CD8-positive, alpha-beta memory T cell (primary cell): ENCODE measurements at regions not wholly inside any gene's neighbourhood (a gene's known extent, or its start where the extent isn't known, plus 50 kb on each side); places are given as distances from the start of the nearest gene placed in this dataset.
A peak's percentile ranks its signal among the peaks of the same experiment; 100 is the strongest.

Experiments used
- CTCF ChIA-PET: fragments of 350-600 bp; sonication (Branson Sonifier 250); formaldehyde crosslinking; loops from one replicate; lab custom pipeline; 2021; ENCODE audit warnings: antibody characterized with exemption; lab: Charles Lee
- POLR2A ChIA-PET: fragments of 350-600 bp; sonication (Branson Sonifier 250); formaldehyde crosslinking; loops from one replicate; lab custom pipeline; 2021; ENCODE audit warnings: antibody characterized with exemption; lab: Charles Lee
- DNase-seq, 5 donors: peaks; one replicate each; pipeline versions ENCODE4 v3.0.0 to v3.0.0-alpha.2; 2020 to 2022; ENCODE audit warnings: mixed read lengths in 1 of 5
- H3K27ac ChIP-seq: one replicate; pipeline ENCODE4 v1.7.0; 2013; ENCODE audit warnings: low read depth, mild to moderate bottlenecking, low read length, moderate library complexity
- H3K27me3 ChIP-seq: 2 replicates; pipeline ENCODE4 v1.7.0; 2013; ENCODE audit warnings: low read length, mild to moderate bottlenecking; ENCODE audit not compliant: insufficient read depth, poor library complexity, severe bottlenecking
- H3K36me3 ChIP-seq: 2 replicates; pipeline ENCODE4 v1.7.0; 2013; ENCODE audit warnings: mild to moderate bottlenecking, low read length, moderate library complexity; ENCODE audit not compliant: insufficient read depth
- H3K4me1 ChIP-seq: 2 replicates; pipeline ENCODE4 v1.7.0; 2013; ENCODE audit warnings: mild to moderate bottlenecking, low read length, moderate library complexity; ENCODE audit not compliant: insufficient read depth
- H3K4me3 ChIP-seq: 2 replicates; pipeline ENCODE4 v1.7.0; 2013; ENCODE audit warnings: mild to moderate bottlenecking, low read length
- H3K9me3 ChIP-seq: 2 replicates; pipeline ENCODE4 v1.7.0; 2013; ENCODE audit warnings: mild to moderate bottlenecking, low read length
- H3K27ac Mint-ChIP-seq, 8 donors: one replicate each; pipeline ENCODE4 v1.8.0; 2020 to 2021; ENCODE audit warnings: mixed read lengths in 8 of 8, mild to moderate bottlenecking in 6 of 8, inconsistent platforms in 3 of 8, moderate library complexity in 3 of 8
- H3K27me3 Mint-ChIP-seq, 2 donors: one replicate each; pipeline ENCODE4 v1.8.0; 2020 to 2021; ENCODE audit warnings: mixed read lengths in 2 of 2, mild to moderate bottlenecking in 1 of 2, moderate library complexity in 1 of 2
- H3K36me3 Mint-ChIP-seq, 3 donors: one replicate each; pipeline ENCODE4 v1.8.0; 2020 to 2021; ENCODE audit warnings: mixed read lengths in 3 of 3, inconsistent platforms in 1 of 3, mild to moderate bottlenecking in 1 of 3
- H3K4me1 Mint-ChIP-seq, 3 donors: one replicate each; pipeline ENCODE4 v1.8.0; 2020 to 2021; ENCODE audit warnings: mixed read lengths in 3 of 3, inconsistent platforms in 1 of 3, mild to moderate bottlenecking in 1 of 3
- H3K4me3 Mint-ChIP-seq, 7 donors: one replicate each; pipeline ENCODE4 v1.8.0; 2020 to 2021; ENCODE audit warnings: mixed read lengths in 7 of 7, mild to moderate bottlenecking in 6 of 7, moderate library complexity in 4 of 7, inconsistent platforms in 2 of 7
- H3K9me3 Mint-ChIP-seq, 5 donors: one replicate each; pipeline ENCODE4 v1.8.0; 2020 to 2022; ENCODE audit warnings: mixed read lengths in 5 of 5, mild to moderate bottlenecking in 3 of 5, moderate library complexity in 2 of 5, inconsistent platforms in 1 of 5

DNA sequence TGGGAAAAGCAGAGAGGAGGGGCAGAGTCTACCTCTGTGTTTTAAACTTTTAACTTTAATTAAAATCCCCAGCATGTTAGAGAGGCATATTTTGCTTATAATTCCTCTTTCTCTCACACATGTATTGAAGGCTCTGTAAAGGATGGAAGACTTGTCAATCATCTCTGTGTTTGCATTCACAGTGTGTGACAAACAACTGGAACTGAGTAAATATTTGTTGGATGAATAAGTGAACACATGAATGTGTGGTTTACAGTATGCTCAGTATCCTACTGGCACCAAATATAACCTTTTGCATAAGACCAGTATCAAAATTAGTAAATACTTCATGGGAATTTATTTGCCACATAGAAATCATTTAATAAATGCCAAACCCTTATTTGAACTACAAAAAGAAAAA, 829.0 kb downstream of the GRID1 start:
- H3K4me1 Mint-ChIP-seq: no peaks in the 10 kb centered on the region
- Histone ChIP-seq H3K27ac (no peak overlapping the region), H3K36me3 (no peaks in the 10 kb centered on the region), H3K4me3 (no peak overlapping the region), H3K27me3 (no peaks in the 10 kb centered on the region), H3K9me3 (no peaks in the 10 kb centered on the region), H3K4me1 (no peaks in the 10 kb centered on the region)
- DNase-seq: no peak
- peaks cover 0 to 8% (median 0%) of the 10 kb centered on the region in 5 donors for H3K9me3 Mint-ChIP-seq
- no peak overlapping the region for H3K4me3 Mint-ChIP-seq
- H3K27ac Mint-ChIP-seq: no peak overlapping the region
- H3K36me3 Mint-ChIP-seq: no peaks in the 10 kb centered on the region
- ChIA-PET CTCF (no interaction called here), POLR2A (no interaction called here)
- H3K27me3 Mint-ChIP-seq: peaks cover 2 to 5% of the 10 kb centered on the region in 2 donors

DNA sequence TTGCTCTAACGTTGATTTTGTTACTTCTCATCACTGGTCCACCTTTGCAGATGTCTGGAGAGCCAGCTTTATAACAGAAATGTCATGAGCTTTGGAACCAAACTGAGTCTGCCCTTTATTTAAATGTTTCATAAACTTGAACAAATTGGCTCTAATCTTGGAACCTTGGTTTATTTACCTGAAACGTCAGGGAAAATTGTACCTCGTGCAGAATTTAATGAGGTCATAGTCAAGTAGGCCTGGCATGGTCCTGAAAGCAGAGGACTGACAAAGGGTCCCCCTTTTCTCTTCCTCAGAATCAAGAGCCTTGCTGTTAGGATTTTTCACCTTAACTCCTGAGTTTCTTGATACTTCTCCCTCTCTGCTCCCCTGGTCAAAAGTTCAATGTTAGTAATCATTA, 828.0 kb downstream of the GRID1 start:
- Mint-ChIP-seq H3K9me3 (peaks cover 0 to 8% (median 0%) of the 10 kb centered on the region in 5 donors), H3K27ac (no peak overlapping the region), H3K4me3 (no peak overlapping the region), H3K27me3 (peaks cover 0 to 2% of the 10 kb centered on the region in 2 donors), H3K36me3 (no peaks in the 10 kb centered on the region), H3K4me1 (no peaks in the 10 kb centered on the region)
- CTCF ChIA-PET: no interaction called here
- H3K9me3 ChIP-seq: no peaks in the 10 kb centered on the region
- H3K36me3 ChIP-seq: no peaks in the 10 kb centered on the region
- no peaks in the 10 kb centered on the region for H3K4me1 ChIP-seq
- H3K27ac ChIP-seq: no peak overlapping the region
- H3K27me3 ChIP-seq: no peaks in the 10 kb centered on the region
- H3K4me3 ChIP-seq: no peak overlapping the region
- POLR2A ChIA-PET: no interaction called here
- DNase-seq: no peak

DNA sequence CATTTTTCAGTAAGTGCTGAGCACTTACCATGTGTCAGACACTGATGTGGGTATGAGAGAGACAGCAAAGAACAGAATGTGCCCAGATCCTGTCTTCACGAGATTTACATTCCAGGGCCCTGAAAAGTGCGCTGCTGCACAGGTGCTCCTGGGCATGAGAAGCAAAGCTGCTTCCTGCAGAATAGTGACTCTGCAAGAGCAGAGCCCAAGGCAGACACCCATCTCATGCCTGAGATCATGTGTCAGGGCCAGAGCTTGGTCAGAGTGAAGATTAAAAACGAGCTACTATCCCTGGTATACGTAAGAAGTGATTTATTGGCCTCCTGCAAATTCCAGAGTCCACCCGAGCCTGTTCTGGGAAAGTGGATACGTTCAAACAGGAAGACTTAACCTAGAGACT, 824.4 kb downstream of the GRID1 start:
- no peak overlapping the region for H3K4me3 Mint-ChIP-seq
- H3K36me3 Mint-ChIP-seq: no peaks in the 10 kb centered on the region
- DNase-seq: no peak
- no peak overlapping the region for H3K27ac ChIP-seq
- ChIA-PET POLR2A (no interaction called here), CTCF (interaction anchor here (1.3 kb wide), 2 partner anchors 10 to 12 kb away, joined by 3 read pairs; no protein-coding TSS in a partner anchor)
- peaks cover 5 to 18% of the 10 kb centered on the region in 2 donors for H3K27me3 Mint-ChIP-seq
- H3K27me3 ChIP-seq: no peaks in the 10 kb centered on the region
- H3K4me1 Mint-ChIP-seq: no peaks in the 10 kb centered on the region
- no peak overlapping the region for H3K27ac Mint-ChIP-seq
- H3K9me3 ChIP-seq: no peaks in the 10 kb centered on the region
- no peaks in the 10 kb centered on the region for H3K36me3 ChIP-seq
- H3K4me3 ChIP-seq: no peak overlapping the region
- H3K9me3 Mint-ChIP-seq: peaks cover 0 to 1% (median 0%) of the 10 kb centered on the region in 5 donors
- H3K4me1 ChIP-seq: no peaks in the 10 kb centered on the region

DNA sequence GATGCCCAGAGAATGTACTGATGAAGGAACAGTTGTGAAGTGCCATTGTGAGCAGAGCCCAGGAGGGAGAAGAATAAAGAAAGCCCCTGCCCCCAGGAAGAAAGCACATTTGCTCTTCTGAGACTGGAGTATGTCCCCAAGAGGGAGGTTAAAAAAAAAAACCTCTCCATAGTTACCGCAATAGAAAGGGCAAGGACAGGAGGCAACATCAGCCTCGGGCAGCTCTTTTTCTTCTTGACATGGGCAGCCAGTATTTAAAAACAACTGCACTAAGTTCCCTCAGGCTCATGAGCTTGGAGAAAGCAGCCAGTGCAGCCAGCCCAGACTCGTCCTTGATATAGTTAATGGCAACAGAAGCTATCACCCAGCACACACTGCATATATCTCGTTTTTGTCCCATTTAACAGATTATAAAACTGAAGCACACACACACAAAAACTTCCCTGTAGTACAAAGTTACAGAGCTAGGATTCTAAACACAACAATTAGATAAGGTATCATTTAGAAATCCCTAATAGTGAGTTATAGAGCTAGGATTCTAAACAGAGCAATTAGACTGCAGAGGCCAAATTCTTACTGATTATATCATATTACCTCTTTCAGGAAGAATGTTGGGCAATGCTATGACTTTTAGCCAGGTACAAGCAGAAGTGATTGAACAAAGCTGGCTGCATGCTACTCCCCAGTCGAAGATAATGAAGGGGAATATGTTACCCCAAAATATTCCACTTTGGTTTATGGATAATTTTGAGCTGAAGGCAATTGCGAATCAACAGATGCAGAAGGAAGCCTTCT, 823.5 kb downstream of the GRID1 start:
- ChIA-PET CTCF (interaction anchor here (1.3 kb wide), 1 partner anchor 9 kb away, joined by 3 read pairs; no protein-coding TSS in a partner anchor), POLR2A (no interaction called here)
- H3K27ac Mint-ChIP-seq: no peak overlapping the region
- Histone ChIP-seq H3K4me3 (no peak overlapping the region), H3K27me3 (no peaks in the 10 kb centered on the region), H3K36me3 (no peaks in the 10 kb centered on the region), H3K4me1 (no peaks in the 10 kb centered on the region), H3K9me3 (no peaks in the 10 kb centered on the region), H3K27ac (no peak overlapping the region)
- peaks cover 7 to 24% of the 10 kb centered on the region in 2 donors for H3K27me3 Mint-ChIP-seq
- H3K36me3 Mint-ChIP-seq: no peaks in the 10 kb centered on the region
- DNase-seq: no peak
- H3K4me3 Mint-ChIP-seq: no peak overlapping the region
- no peaks in the 10 kb centered on the region for H3K4me1 Mint-ChIP-seq
- H3K9me3 Mint-ChIP-seq: no peaks in the 10 kb centered on the region

DNA sequence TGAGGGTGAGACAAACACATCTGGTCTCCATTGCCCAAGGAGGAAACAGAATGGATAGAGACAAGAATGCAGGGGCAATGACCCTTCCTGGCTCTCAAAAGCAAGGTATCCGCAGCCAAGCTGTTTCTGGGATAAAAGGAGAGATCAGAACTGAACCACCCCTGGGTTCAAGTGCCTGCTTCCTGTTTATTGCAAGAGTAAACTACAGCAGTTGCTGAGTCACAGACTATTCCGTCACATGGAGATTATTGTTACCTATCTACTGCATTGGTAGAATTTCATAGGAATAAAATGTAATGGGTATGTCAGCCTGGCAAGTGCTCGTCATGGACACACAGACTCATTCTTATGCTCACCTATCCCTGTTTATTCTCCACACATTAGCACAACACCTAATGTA, 821.6 kb downstream of the GRID1 start:
- no peak overlapping the region for H3K4me3 ChIP-seq
- peaks cover 9 to 26% of the 10 kb centered on the region in 2 donors for H3K27me3 Mint-ChIP-seq
- H3K9me3 Mint-ChIP-seq: no peaks in the 10 kb centered on the region
- H3K4me1 ChIP-seq: no peaks in the 10 kb centered on the region
- no peaks in the 10 kb centered on the region for H3K27me3 ChIP-seq
- no peaks in the 10 kb centered on the region for H3K9me3 ChIP-seq
- no peak for DNase-seq
- H3K36me3 ChIP-seq: no peaks in the 10 kb centered on the region
- H3K36me3 Mint-ChIP-seq: no peaks in the 10 kb centered on the region
- H3K27ac ChIP-seq: no peak overlapping the region
- ChIA-PET POLR2A (no interaction called here), CTCF (no interaction called here)
- H3K4me1 Mint-ChIP-seq: no peaks in the 10 kb centered on the region
- H3K4me3 Mint-ChIP-seq: no peak overlapping the region
- H3K27ac Mint-ChIP-seq: no peak overlapping the region

DNA sequence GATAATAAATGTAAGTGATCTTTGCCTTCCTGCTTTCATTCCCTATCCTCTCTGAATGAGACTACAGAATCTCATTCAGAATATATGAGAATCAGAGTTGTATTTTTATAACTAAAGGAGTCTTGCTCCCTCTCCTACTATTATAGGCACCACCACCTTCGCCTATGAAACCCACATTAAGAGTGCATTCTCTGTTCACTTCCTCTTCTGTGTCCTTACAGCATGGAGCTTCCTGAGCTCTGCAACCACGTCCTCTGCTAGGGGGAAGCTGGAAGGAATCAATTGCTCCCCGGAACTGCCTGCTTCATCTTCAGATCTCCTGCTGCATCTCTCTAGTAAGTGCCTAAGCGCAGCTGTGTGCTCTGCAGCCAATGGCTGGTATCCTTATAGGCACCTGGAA, 820.7 kb downstream of the GRID1 start:
- H3K9me3 ChIP-seq: no peaks in the 10 kb centered on the region
- Mint-ChIP-seq H3K4me1 (no peaks in the 10 kb centered on the region), H3K36me3 (no peaks in the 10 kb centered on the region), H3K4me3 (no peak overlapping the region), H3K27ac (no peak overlapping the region), H3K27me3 (peaks cover 9 to 26% of the 10 kb centered on the region in 2 donors), H3K9me3 (no peaks in the 10 kb centered on the region)
- no peaks in the 10 kb centered on the region for H3K36me3 ChIP-seq
- no peaks in the 10 kb centered on the region for H3K4me1 ChIP-seq
- no peak overlapping the region for H3K4me3 ChIP-seq
- CTCF ChIA-PET: no interaction called here
- POLR2A ChIA-PET: no interaction called here
- no peak for DNase-seq
- H3K27ac ChIP-seq: no peak overlapping the region
- H3K27me3 ChIP-seq: no peaks in the 10 kb centered on the region

DNA sequence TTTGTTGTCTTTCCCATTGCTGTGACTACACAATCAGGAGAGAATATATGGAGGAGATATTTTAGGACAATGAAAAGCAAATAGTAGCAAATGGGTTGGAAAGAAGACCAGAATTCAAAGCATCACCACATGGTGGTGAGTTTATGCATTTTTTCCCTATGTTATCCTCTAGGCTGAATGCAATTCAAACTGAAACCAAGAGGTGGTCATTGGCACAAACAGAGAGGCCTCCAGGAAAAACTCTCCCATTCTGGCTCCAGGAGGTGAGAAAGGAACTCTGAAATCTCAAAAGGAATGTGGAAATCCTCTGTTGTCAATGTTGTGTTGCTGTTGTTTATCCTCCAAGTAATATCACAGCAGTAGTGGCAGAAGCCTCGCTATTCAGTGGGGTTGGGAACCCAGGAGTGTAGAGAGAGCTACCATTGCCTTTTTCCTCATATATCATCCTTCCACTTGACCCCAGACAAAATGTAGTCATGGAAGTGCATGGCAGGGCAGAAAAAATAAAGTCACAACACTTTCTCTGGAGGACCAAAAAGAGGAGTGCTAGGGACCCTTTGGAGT, 819.1 kb downstream of the GRID1 start:
- H3K9me3 Mint-ChIP-seq: no peaks in the 10 kb centered on the region
- H3K27ac ChIP-seq: no peak overlapping the region
- no peaks in the 10 kb centered on the region for H3K4me1 Mint-ChIP-seq
- no peak overlapping the region for H3K27ac Mint-ChIP-seq
- H3K4me1 ChIP-seq: no peaks in the 10 kb centered on the region
- CTCF ChIA-PET: no interaction called here
- no peaks in the 10 kb centered on the region for H3K27me3 ChIP-seq
- no peaks in the 10 kb centered on the region for H3K9me3 ChIP-seq
- peaks cover 9 to 26% of the 10 kb centered on the region in 2 donors for H3K27me3 Mint-ChIP-seq
- POLR2A ChIA-PET: no interaction called here
- H3K36me3 Mint-ChIP-seq: no peaks in the 10 kb centered on the region
- DNase-seq: no peak
- no peak overlapping the region for H3K4me3 ChIP-seq
- no peak overlapping the region for H3K4me3 Mint-ChIP-seq
- no peaks in the 10 kb centered on the region for H3K36me3 ChIP-seq

DNA sequence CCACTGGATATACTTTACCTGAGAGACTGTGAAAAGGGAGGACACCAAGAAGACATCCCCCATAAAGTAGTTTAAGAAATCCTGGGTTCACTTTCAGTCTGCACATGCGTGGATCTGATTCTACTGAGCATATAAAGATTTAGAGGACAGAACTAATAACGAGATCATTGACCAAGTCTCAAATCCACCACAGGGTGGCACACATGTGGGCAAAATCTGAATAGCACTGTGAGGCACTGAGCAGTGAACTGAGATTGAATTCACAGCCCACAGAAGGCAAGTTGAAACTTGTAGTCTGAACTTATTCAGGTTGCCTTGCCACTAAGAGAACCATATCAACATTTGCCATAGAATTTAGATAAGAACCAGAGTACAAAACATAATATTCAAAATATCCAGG, 818.6 kb downstream of the GRID1 start:
- Histone ChIP-seq H3K36me3 (no peaks in the 10 kb centered on the region), H3K4me1 (no peaks in the 10 kb centered on the region), H3K4me3 (no peak overlapping the region), H3K9me3 (no peaks in the 10 kb centered on the region), H3K27ac (no peak overlapping the region), H3K27me3 (no peaks in the 10 kb centered on the region)
- H3K9me3 Mint-ChIP-seq: no peaks in the 10 kb centered on the region
- ChIA-PET CTCF (no interaction called here), POLR2A (no interaction called here)
- H3K36me3 Mint-ChIP-seq: no peaks in the 10 kb centered on the region
- H3K27ac Mint-ChIP-seq: no peak overlapping the region
- H3K27me3 Mint-ChIP-seq: peaks cover 9 to 26% of the 10 kb centered on the region in 2 donors
- no peaks in the 10 kb centered on the region for H3K4me1 Mint-ChIP-seq
- H3K4me3 Mint-ChIP-seq: no peak overlapping the region
- peak in 2 of 5 donors; percentile 2 to 45 for DNase-seq
